ENCODE measurements at regions not wholly inside any gene's neighbourhood (a gene's known extent, or its start where the extent isn't known, plus 50 kb on each side); places are given as distances from the start of the nearest gene placed in this dataset.

- no peak for DNase-seq (ENCODE audit: low read depth)
- TF ChIP-seq CTCF (IDR thresholded peaks at IDR 0.05; ENCODE audit: low read length, missing control alignments): no peak
These were observed 1244.0 kb downstream of the AACS start for GRCh38 chr12:126309278-126309677.

GRCh38 chr12:126312457-126312856 is 1247.2 kb downstream of the AACS start:
- no peak for TF ChIP-seq CTCF (IDR thresholded peaks at IDR 0.05; ENCODE audit: low read length, missing control alignments)
- DNase-seq (ENCODE audit: low read depth): no peak

More at GRCh38 chr12:126309278-126309677, 1244.0 kb downstream of the AACS start:
- H3K4me3 ChIP-seq (replicated peaks; ENCODE audit: low read depth, low read length): no peak overlapping the region

GRCh38 chr12:126316411-126316810 is 1251.2 kb downstream of the AACS start:
- no peak for TF ChIP-seq CTCF (IDR thresholded peaks at IDR 0.05; ENCODE audit: low read length, missing control alignments)
- no peak for DNase-seq (ENCODE audit: low read depth)
- no peak overlapping the region for H3K4me3 ChIP-seq (replicated peaks; ENCODE audit: low read depth, low read length)

More at GRCh38 chr12:126312457-126312856, 1247.2 kb downstream of the AACS start:
- no peak overlapping the region for H3K4me3 ChIP-seq (replicated peaks; ENCODE audit: low read depth, low read length)

- peak; percentile 55 for DNase-seq (ENCODE audit: low read depth)
- TF ChIP-seq CTCF (IDR thresholded peaks at IDR 0.05; ENCODE audit: low read length, missing control alignments): no peak
These were observed 1272.6 kb downstream of the AACS start for GRCh38 chr12:126337556-126338441.

GRCh38 chr12:126342866-126343265 is 1277.6 kb downstream of the AACS start:
- H3K4me3 ChIP-seq (replicated peaks; ENCODE audit: low read depth, low read length): no peak overlapping the region
- no peak for DNase-seq (ENCODE audit: low read depth)
- no peak for TF ChIP-seq CTCF (IDR thresholded peaks at IDR 0.05; ENCODE audit: low read length, missing control alignments)

More at GRCh38 chr12:126337556-126338441, 1272.6 kb downstream of the AACS start:
- no peak overlapping the region for H3K4me3 ChIP-seq (replicated peaks; ENCODE audit: low read depth, low read length)

GRCh38 chr12:126343321-126343720 is 1278.1 kb downstream of the AACS start:
- no peak for DNase-seq (ENCODE audit: low read depth)
- no peak for TF ChIP-seq CTCF (IDR thresholded peaks at IDR 0.05; ENCODE audit: low read length, missing control alignments)
- no peak overlapping the region for H3K4me3 ChIP-seq (replicated peaks; ENCODE audit: low read depth, low read length)

Measured in fibroblast of pulmonary artery (primary cell).